ENCODE measurements at regions not wholly inside any gene's neighbourhood (a gene's known extent, or its start where the extent isn't known, plus 50 kb on each side); places are given as distances from the start of the nearest gene placed in this dataset.

- no peak for TF ChIP-seq KDM1A (IDR thresholded peaks at IDR 0.05; ENCODE audit: borderline replicate concordance, low read length)
- no peak for TF ChIP-seq POLR2A (IDR thresholded peaks at IDR 0.05; ENCODE audit: control extremely low read depth in 1 of 2, low read depth in 2 of 2, low read length in 2 of 2)
- no peak for TF ChIP-seq MAX (IDR thresholded peaks at IDR 0.05)
- no peak for TF ChIP-seq TEAD4 (IDR thresholded peaks at IDR 0.05; ENCODE audit: low read depth, low read length)
- TF ChIP-seq EZH2 (IDR thresholded peaks at IDR 0.05; ENCODE audit: low read depth, low read length, severe bottlenecking), result no peak
- no peak for TF ChIP-seq RAD21 (IDR thresholded peaks at IDR 0.05 in 1 of 2, conservative IDR thresholded peaks at IDR 0.05 in 1 of 2; ENCODE audit: low read depth in 2 of 2, low read length in 2 of 2)
- no peak for TF ChIP-seq GTF2F1 (IDR thresholded peaks at IDR 0.05; ENCODE audit: borderline replicate concordance, low read depth, low read length)
- TF ChIP-seq CTCF (IDR thresholded peaks at IDR 0.05; ENCODE audit: control extremely low read depth in 1 of 3, insufficient read depth in 1 of 3, low read depth in 1 of 3, low read length in 3 of 3), result no peak
- TF ChIP-seq CREB1 (IDR thresholded peaks at IDR 0.05), result no peak
- TF ChIP-seq YY1 (IDR thresholded peaks at IDR 0.05; ENCODE audit: low read depth, low read length), result no peak
Observed at GRCh38 chr2:12809526-12809925, 92.8 kb downstream of the TRIB2 start.

Measured in H1 (cell line).